HEK293T (cell line): ENCODE measurements at regions not wholly inside any gene's neighbourhood (a gene's known extent, or its start where the extent isn't known, plus 50 kb on each side); places are given as distances from the start of the nearest gene placed in this dataset.

Experiments
- CTCF ChIA-PET: fragments of 350-600 bp; formaldehyde crosslinking; extraction: SDS; loops from one replicate; lab custom pipeline; 2021; ENCODE audit warnings: antibody characterized with exemption, inconsistent platforms; lab: Yijun Ruan, JAX
- POLR2A ChIA-PET: fragments of 350-600 bp; formaldehyde crosslinking; extraction: SDS; loops from one replicate; lab custom pipeline; 2020; ENCODE audit warnings: antibody characterized with exemption, inconsistent platforms; lab: Yijun Ruan, JAX
- DNase-seq: peaks from one replicate; pipeline ENCODE4 v3.0.0; 2012; ENCODE audit warnings: mixed read lengths; ENCODE audit errors: extremely low spot score
- ARNT ChIP-seq: fragments of 450-650 bp; IDR thresholded peaks from 2 replicates; pipeline ENCODE4 v1.6.1; 2017; ENCODE audit warnings: mild to moderate bottlenecking
- BHLHE40 ChIP-seq: fragments of 450-650 bp; IDR thresholded peaks from 2 replicates; pipeline ENCODE4 v1.6.1; 2016; ENCODE audit warnings: mild to moderate bottlenecking, moderate library complexity, borderline replicate concordance
- CTBP1 ChIP-seq: fragments of 450-650 bp; IDR thresholded peaks from 2 replicates; pipeline ENCODE4 v1.6.1; 2016; ENCODE audit warnings: borderline replicate concordance
- ELF4 ChIP-seq: fragments of 450-650 bp; IDR thresholded peaks from 2 replicates; pipeline ENCODE4 v1.6.1; 2017; ENCODE audit warnings: antibody characterized with exemption
- FOXA1 ChIP-seq: fragments of 450-650 bp; IDR thresholded peaks from 2 replicates; pipeline ENCODE4 v1.6.1; 2016; ENCODE audit warnings: mild to moderate bottlenecking
- FOXK2 ChIP-seq: fragments of 450-650 bp; IDR thresholded peaks from 2 replicates; pipeline ENCODE4 v1.6.1; 2016; ENCODE audit warnings: mild to moderate bottlenecking
- FOXM1 ChIP-seq: fragments of 450-650 bp; IDR thresholded peaks from 2 replicates; pipeline ENCODE4 v1.6.1; 2017; ENCODE audit warnings: mild to moderate bottlenecking, borderline replicate concordance
- HDGF ChIP-seq: fragments of 450-650 bp; IDR thresholded peaks from 2 replicates; pipeline ENCODE4 v1.6.1; 2017; ENCODE audit warnings: antibody characterized with exemption, borderline replicate concordance
- L3MBTL2 ChIP-seq: fragments of 450-650 bp; conservative IDR thresholded peaks from 2 replicates; pipeline ENCODE4 v1.6.1; 2016; ENCODE audit warnings: mild to moderate bottlenecking
- LEF1 ChIP-seq: fragments of 450-650 bp; IDR thresholded peaks from 2 replicates; pipeline ENCODE4 v1.6.1; 2017; ENCODE audit warnings: mild to moderate bottlenecking, borderline replicate concordance
- NFRKB ChIP-seq: fragments of 450-650 bp; IDR thresholded peaks from 2 replicates; pipeline ENCODE4 v1.6.1; 2016; ENCODE audit warnings: mild to moderate bottlenecking, moderate library complexity
- PKNOX1 ChIP-seq: fragments of 450-650 bp; IDR thresholded peaks from 2 replicates; pipeline ENCODE4 v1.6.1; 2016
- SP1 ChIP-seq: fragments of 450-650 bp; IDR thresholded peaks from 2 replicates; pipeline ENCODE4 v1.6.1; 2017
- SUZ12 ChIP-seq: fragments of 450-650 bp; IDR thresholded peaks from 2 replicates; pipeline ENCODE4 v1.6.1; 2016; ENCODE audit warnings: mild to moderate bottlenecking
- TARDBP ChIP-seq: fragments of 450-650 bp; IDR thresholded peaks from 2 replicates; pipeline ENCODE4 v1.6.1; 2016
- ZNF384 ChIP-seq: fragments of 450-650 bp; IDR thresholded peaks from 2 replicates; pipeline ENCODE4 v1.6.1; 2016

- no peak for DNase-seq
- CTCF ChIA-PET, result no interaction called here
- POLR2A ChIA-PET, result interaction anchor here (0.8 kb wide), 1 partner anchor 16 kb away, joined by 3 read pairs; no protein-coding TSS in a partner anchor
- TF ChIP-seq SP1 (no peak), L3MBTL2 (no peak), TARDBP (no peak), FOXM1 (no peak), ELF4 (no peak), FOXA1 (no peak), NFRKB (no peak), SUZ12 (no peak), BHLHE40 (no peak), ARNT (no peak), FOXK2 (no peak)
Observed at GRCh38 chr7:431658-432111, 88.0 kb downstream of the PDGFA start.

- POLR2A ChIA-PET, result interaction anchor here (0.8 kb wide), 1 partner anchor 17 kb away, joined by 3 read pairs; no protein-coding TSS in a partner anchor
- TF ChIP-seq FOXM1, result no peak
- TF ChIP-seq ARNT, result no peak
- no peak for TF ChIP-seq L3MBTL2
- TF ChIP-seq CTBP1, result no peak
- no peak for TF ChIP-seq NFRKB
- no peak for TF ChIP-seq SUZ12
- CTCF ChIA-PET, result no interaction called here
- no peak for DNase-seq
Observed at GRCh38 chr7:432256-432655, 87.4 kb downstream of the PDGFA start.

- POLR2A ChIA-PET, result no interaction called here
Observed at GRCh38 chr7:432933-433332, 86.7 kb downstream of the PDGFA start.

GRCh38 chr7:433558-433957 lies 86.1 kb downstream of the PDGFA start:
- TF ChIP-seq L3MBTL2, result no peak
- TF ChIP-seq SUZ12, result no peak
- TF ChIP-seq FOXM1, result no peak
- ChIA-PET POLR2A (no interaction called here), CTCF (interaction anchor here (0.7 kb wide), 1 partner anchor 124 kb away, joined by 6 read pairs; no protein-coding TSS in a partner anchor)
- no peak for DNase-seq

More at GRCh38 chr7:432933-433332, 86.7 kb downstream of the PDGFA start:
- DNase-seq, result no peak
- TF ChIP-seq ZNF384, result no peak
- no peak for TF ChIP-seq PKNOX1
- no peak for TF ChIP-seq SP1
- TF ChIP-seq ARNT, result no peak
- TF ChIP-seq TARDBP, result no peak
- CTCF ChIA-PET, result no interaction called here

GRCh38 chr7:434891-435629 lies 84.6 kb downstream of the PDGFA start:
- ChIA-PET POLR2A (no interaction called here), CTCF (no interaction called here)
- DNase-seq, result no peak
- TF ChIP-seq L3MBTL2, result peak; percentile 43; the same call in 1 of the 2 replicates
- TF ChIP-seq PKNOX1, result peak; percentile 78
- no peak for TF ChIP-seq CTBP1

- ChIA-PET CTCF (no interaction called here), POLR2A (no interaction called here)
- DNase-seq, result no peak
- no peak for TF ChIP-seq BHLHE40
- TF ChIP-seq ARNT, result no peak
- TF ChIP-seq TARDBP, result no peak
- no peak for TF ChIP-seq NFRKB
- no peak for TF ChIP-seq PKNOX1
- TF ChIP-seq FOXA1, result no peak
- no peak for TF ChIP-seq SUZ12
- no peak for TF ChIP-seq ZNF384
- TF ChIP-seq FOXM1, result no peak
- no peak for TF ChIP-seq L3MBTL2
- no peak for TF ChIP-seq SP1
- no peak for TF ChIP-seq LEF1
- no peak for TF ChIP-seq FOXK2
- no peak for TF ChIP-seq HDGF
- TF ChIP-seq ELF4, result no peak
- TF ChIP-seq CTBP1, result no peak
Observed at GRCh38 chr7:435630-436366, 83.8 kb downstream of the PDGFA start.
